Ammon's horn (tissue), 1 donor: ENCODE measurements at regions not wholly inside any gene's neighbourhood (a gene's known extent, or its start where the extent isn't known, plus 50 kb on each side); places are given as distances from the start of the nearest gene placed in this dataset.

Experiments used
- DNase-seq: peaks from one replicate; pipeline ENCODE4 v3.0.0-alpha.2; 2016; ENCODE audit warnings: low spot score

- DNase-seq = no peak
Measured at GRCh38 chr11:90847268-90847886, 624.5 kb upstream of the CHORDC1 start.

GRCh38 chr11:90846628-90847027 lies 623.8 kb upstream of the CHORDC1 start:
- no peak for DNase-seq

DNA sequence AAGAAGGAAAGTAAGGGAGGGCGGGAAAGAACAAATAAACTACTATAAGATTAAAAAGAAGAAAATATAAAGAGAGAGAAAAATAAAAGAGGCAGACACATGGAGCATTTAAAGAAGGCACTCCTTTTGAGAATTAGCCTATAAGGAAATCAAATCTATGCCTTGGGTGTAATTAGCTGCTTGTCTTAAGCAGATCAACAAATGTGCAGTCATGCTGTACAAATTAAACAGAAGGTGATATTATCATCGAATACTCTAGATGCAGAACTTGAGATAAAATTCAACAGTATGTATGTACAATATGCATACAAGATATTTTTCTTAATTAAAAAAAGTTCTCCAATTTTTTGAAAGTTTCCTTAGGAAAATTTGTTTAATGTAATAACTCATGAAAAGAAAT lies 623.0 kb upstream of the CHORDC1 start:
- DNase-seq = no peak

- DNase-seq = no peak
Measured at GRCh38 chr11:90845126-90845525, 622.3 kb upstream of the CHORDC1 start.

DNA sequence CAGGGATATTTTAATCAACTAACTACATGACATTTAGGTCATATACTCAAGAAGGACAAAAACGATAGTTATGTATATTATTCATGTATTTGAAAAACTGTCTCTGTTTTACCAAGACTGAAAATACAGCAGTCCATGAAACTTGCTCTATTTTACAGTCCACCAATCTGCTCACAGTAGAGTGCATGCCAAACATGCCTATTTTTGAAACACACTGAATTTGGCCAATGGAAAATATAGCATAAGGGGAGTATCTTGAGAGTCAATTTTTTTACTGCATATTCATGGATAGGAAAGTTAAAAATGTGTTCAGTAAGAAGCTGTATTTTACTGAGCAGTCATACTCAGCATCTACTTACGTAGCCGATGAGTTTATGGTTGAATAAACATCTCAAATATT lies 621.2 kb upstream of the CHORDC1 start:
- no peak for DNase-seq

DNA sequence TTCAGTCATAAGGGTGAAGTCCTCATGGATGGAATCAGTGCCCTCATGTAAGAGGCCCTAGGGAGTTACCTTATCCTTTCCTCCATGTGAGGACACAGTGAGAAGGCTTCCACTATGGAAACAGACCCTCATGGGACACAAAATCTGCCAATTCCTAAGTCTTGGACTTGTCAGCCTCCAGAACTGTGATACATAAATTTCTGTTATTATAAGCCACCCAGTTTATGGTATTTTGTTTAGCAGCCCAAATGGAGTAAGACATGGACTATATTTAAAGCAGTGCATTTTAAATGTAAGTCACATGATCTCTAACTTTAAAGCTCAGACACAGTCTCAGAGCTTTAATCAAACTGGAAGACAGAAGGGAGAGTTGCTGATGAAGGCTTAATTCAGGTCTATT lies 619.8 kb upstream of the CHORDC1 start:
- DNase-seq = no peak

- DNase-seq = no peak
Measured at GRCh38 chr11:90840071-90840470, 617.2 kb upstream of the CHORDC1 start.

DNA sequence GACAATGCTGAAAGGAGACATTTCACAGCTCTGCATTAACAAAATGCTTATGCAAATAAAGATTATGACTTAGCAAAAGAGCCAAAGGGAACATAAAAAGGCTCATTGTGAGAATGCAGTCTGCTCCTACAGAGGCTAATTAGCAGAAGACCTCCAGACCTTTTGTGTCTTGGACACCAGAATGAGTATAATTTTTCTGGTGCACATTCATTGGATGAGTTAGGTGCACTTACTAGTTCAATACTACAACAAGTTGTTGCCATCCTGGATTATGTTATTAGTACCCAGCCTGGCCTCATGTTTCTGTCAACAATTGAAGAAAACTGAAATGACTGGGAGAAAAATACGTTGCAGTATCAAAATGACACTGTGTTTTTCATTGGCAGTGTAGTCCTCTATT lies 613.2 kb upstream of the CHORDC1 start:
- DNase-seq = no peak

DNA sequence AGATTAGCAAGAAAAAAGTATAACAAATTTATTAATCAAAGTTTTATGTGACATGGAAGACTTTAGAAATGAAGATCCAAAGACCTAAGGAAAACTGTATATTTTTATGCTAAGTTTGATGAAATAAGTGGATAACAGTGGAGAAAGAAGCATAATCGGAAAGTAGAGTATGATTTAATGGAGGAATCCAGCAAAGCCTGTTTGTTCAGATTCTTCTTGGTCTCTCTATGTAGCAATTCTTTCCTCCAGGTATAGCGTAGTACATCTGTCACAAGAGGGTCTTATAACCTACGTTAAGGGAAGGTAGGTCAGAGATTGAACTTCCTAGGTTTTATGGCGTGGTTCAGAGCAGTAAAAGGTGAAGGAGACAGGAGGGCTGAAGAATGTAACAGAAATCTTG lies 600.6 kb upstream of the CHORDC1 start:
- DNase-seq = no peak

- DNase-seq = no peak
Measured at GRCh38 chr11:90822996-90823395, 600.1 kb upstream of the CHORDC1 start.

- no peak for DNase-seq
Measured at GRCh38 chr11:90818196-90818745, 595.4 kb upstream of the CHORDC1 start.

DNA sequence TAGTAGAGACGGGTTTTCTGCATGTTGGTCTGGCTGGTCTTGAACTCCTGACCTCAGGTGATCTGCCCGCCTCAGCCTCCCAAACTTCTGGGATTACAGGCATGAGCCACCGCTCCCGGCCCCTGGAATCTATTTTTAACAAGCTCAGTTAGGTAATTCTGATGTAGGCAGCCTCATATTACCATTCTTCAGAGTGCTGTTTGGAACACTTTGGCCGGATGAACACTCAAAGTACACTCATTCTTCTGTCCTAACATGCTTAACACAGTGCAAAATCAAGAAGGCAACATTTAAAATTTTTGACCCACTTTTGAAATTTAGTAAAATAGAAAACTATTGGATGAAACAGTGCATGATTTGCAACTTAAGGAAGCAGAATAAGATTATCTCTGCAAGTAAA lies 586.7 kb upstream of the CHORDC1 start:
- DNase-seq = no peak

DNA sequence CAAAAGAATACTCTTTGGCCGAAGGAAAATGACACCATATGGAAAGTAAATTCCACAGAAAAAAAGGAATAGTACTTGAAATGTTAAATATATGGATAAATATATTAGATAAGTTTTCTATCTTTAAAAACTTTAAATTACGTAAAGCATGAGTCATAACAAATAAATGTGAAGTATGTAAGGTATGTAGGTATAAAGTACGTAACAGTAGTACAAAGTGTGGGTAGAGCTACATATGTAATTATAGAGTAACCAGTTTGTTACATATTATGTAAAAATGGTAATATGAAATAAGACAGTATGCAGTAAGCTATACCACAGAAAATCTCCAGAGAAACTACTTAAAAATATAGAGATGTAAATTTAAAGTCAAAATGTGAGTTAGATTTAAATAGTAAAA lies 582.3 kb upstream of the CHORDC1 start:
- DNase-seq = no peak

- DNase-seq = no peak
Measured at GRCh38 chr11:90803831-90804230, 581.0 kb upstream of the CHORDC1 start.

DNA sequence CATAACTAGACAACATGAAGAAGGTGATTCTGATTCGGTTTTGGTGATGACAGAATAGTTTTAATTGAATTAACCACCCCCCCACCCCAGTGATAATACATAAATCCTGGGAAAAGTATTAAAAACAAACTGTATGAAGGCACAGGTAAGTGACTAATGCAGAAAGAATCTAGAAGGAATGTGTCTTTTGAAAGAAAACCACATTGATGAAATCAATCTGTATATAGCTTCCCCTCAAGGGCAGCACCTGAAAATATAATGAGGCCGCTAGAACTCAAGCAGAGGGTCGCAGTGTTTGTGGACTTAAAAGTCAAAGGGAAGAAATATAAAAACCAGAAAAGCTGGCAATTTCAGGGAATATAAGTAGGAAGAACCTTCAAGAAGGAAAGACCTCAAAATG lies 580.5 kb upstream of the CHORDC1 start:
- DNase-seq = no peak

DNA sequence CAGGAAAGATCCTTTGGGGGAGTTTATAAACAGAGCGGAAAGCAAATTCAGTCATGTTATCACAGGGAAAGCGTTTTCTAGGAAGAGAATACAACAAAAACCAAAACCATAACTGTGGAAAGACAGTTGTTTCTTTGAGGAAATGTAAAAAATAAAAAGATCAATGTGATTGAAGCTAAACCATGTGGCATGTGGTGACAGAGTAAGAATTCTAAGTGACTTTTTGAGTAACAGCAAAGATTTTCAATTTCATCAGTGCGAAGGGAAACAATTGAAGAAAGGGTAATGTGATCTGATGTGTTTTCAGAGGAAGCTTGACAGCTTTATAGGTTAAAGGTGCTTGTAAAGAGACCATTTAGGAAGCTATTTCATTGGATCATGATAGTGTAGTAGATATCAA lies 575.9 kb upstream of the CHORDC1 start:
- DNase-seq = no peak

- no peak for DNase-seq
Measured at GRCh38 chr11:90795746-90796145, 572.9 kb upstream of the CHORDC1 start.

- no peak for DNase-seq
Measured at GRCh38 chr11:90788961-90789360, 566.1 kb upstream of the CHORDC1 start.

DNA sequence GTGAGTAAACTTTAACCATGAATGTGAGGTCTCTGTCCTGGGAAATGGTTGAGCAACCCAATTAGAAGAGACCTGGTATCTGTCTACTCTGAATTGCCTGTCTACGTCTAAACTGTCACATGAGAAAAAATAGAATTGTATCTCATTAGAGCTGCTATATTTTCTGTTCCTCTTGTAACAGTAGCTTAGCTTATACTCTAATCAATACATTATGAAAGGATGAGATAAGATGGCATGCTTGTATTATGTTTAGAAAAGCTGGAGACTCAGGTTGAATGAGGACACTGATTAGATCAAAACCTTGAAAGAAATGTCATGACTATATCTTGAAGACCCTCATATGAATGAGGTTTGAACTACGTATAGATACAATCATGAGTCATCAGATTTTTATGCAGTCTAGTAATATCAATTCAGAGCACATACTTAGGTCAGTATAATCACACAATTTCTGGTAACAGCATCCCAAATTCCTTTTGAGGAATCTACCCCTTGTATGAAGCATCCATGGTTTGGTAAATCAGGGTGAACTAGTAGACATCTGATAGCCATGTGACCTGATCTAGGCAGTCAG lies 561.5 kb upstream of the CHORDC1 start:
- DNase-seq = no peak

DNA sequence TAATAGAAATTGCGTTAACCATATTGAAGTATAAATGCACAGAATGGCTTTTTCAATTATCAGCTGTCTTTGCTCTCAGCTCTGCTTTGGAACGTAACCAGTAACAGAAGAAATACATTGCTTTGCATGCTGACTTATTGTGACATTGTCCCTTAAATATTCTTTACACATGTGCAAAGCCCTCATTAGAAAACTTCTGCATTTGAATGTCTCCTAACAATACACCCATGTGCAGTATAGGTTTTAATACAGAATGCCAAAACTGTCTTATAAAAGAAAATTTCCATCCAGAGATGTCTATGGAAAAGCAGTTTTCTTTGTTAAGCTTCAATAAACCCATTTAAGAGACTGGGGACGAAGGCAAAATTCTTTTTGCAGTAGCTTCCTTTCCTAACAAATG lies 560.3 kb upstream of the CHORDC1 start:
- DNase-seq = no peak

GRCh38 chr11:90779098-90779497 lies 556.2 kb upstream of the CHORDC1 start:
- no peak for DNase-seq

- no peak for DNase-seq
Measured at GRCh38 chr11:90775567-90776165, 552.8 kb upstream of the CHORDC1 start.

- DNase-seq = no peak
Measured at GRCh38 chr11:90774727-90775566, 552.1 kb upstream of the CHORDC1 start.
